HG03432 (cell line): ENCODE measurements at regions not wholly inside any gene's neighbourhood (a gene's known extent, or its start where the extent isn't known, plus 50 kb on each side); places are given as distances from the start of the nearest gene placed in this dataset.
A peak's percentile ranks its signal among the peaks of the same experiment; 100 is the strongest.
"Not testable (repeated sequence)": the region's sequence is repeated elsewhere in the genome, so short reads cannot be mapped to it uniquely, and the experiment has no call there.

Source experiments
- ATAC-seq: cut with Tn5 transposase; IDR thresholded peaks from one replicate; pipeline ENCODE4 v1.9.1; 2021; ENCODE audit warnings: mild to moderate bottlenecking, moderate library complexity; ENCODE audit not compliant: unreplicated experiment

DNA sequence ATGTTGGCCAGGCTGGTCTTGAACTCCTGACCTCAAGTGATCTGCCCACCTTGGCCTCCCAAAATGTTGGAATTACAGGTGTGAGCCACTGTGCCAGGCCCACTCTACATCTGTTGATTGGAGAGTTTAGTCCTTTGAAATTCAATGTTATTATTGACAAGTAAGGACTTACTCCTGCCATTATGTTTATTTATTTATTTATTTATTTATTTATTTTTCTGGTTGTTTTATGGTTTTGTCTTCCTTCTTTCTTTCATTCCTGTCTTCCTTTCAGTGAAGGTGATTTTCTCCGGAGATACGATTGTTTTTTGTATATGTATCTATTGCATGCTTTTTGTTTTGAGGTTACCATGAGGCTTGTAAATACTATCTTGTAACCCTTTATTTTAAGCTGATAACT, 602.6 kb downstream of the EPM2A start:
- ATAC-seq, result no peak

DNA sequence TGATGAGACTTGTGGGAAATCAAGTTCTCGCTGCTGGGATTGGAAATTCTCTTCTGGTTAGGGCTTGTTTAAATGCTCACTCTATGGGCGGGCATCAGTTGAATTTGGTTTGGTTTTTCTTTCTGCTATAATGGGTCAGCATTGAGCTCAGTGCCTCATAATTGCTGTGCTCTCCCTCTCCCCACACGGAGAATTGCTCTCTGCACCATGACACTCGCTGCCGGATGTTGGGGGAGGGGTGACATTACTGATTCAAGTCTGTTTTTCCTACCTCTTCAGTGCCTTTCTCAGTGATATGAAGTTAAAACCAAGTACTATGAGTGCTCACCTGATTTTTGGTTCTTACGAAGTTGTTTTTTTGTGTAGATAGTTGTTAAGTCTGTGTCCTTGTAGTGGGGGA, 599.6 kb downstream of the EPM2A start:
- ATAC-seq, result no peak

DNA sequence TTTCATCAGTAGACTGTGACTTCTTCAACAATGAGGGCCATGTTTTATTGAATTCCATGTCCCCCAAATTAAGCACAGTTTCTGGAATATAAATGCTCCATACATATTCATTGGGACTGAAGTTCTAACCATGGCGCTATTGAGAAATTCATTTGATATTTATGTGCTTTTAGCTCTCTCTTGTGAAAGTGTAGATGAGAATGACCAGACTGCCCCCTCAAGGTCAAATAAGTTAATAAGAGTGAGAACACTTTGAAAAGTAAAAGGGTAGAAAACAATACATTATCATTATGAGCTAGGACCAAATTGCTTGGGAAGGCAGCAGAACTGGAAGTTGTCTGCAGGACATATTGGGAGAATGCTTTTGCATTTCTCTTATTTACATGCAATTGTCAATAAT, 597.9 kb downstream of the EPM2A start:
- ATAC-seq, result no peak

DNA sequence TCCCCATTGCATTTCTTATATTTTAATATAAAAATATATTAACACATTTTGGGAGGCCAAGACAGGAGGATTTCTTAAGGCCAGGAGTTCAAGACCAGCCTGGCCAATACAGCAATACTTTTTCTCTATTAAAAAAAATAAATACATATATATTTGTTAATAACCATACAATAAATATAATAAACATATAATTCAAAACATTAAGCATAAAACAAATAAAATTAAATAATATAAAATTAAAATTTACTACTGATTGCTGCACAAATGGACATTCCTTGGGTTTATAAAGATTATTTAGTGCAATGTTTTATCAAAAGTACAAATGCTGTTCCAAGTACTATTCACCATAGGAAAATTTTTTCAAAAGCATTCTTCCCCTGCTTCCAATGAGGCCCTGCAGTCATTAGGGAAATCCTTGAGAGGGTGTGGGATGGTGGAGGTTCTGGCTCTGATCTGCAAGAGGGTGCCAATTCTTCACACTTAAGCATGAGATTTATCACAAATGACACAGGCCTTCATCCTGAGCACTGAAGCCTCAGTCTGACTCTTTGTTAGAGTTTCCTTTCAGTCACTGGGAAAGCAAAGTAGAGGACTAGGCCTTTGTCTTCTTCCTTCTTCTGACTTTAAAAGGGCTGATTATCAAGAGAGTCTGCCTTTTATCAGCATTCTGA, 596.7 kb downstream of the EPM2A start:
- ATAC-seq, result no peak

DNA sequence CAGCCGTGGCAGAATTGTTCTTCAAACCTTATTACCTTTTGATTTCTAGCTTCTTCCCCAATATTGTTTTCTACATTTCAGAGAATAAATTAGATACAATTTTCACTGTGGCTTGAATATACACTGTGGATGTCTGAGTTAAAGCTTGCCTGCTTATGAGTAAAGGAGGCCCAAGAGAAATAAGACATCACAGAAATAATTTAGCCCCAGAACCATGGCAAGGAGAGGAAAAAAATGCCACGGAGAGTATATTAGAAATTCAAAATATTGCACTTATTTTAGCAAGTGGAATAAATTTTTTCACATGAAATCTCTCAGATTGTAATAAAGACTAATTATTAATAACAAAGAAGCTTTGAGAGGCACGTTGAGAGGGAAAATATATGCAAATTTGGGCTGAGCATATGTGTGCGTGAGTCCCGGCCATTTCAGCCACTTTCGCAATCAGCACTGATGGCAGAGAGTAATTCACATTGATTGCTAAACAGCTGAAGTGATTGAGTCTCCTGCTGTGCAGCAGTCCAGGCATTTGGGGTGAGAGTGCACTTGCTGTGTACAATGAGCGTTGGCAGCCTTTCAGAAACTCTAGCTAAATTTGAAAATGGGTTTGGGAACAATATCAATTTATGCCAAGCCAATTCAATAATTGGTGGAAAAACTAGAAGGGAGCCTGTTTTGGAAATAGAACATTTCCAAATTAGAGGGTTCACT, 596.0 kb downstream of the EPM2A start:
- no peak for ATAC-seq

DNA sequence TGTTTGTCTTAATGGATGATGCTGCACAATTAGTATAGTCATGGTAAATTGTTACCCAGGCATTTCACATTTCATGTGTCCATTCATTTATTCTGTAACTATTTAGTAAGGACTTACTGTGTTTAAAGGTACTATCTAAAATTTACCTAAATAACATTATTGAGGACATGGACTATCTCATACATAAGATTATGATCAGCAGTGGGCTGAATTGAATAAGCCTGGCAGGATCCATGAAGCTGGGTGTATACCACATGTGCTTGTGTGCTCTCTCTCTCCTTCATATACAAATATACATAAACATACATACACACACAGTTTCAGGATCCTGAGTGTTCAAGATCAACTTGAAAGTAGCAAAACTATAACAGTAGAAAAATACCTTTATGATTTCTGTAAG, 595.4 kb downstream of the EPM2A start:
- no peak for ATAC-seq

DNA sequence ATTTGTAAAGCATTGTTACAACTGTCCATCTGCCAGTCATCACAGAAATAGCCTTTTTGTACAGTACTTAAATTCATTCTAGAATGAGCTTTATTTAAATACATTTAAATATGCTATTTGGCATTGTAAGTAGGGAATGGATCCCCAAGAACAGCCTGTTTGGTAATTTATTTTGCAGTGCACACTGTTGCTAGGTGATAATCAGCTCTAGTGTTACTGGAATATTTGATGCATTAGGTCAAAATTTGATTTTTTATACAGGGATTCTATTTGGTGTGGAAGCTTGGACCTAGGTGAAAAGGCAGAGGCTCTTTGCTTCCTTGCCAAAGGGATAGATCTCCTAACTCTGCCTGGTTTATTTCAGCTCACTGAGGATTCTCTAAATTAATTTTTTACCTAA, 593.7 kb downstream of the EPM2A start:
- no peak for ATAC-seq

DNA sequence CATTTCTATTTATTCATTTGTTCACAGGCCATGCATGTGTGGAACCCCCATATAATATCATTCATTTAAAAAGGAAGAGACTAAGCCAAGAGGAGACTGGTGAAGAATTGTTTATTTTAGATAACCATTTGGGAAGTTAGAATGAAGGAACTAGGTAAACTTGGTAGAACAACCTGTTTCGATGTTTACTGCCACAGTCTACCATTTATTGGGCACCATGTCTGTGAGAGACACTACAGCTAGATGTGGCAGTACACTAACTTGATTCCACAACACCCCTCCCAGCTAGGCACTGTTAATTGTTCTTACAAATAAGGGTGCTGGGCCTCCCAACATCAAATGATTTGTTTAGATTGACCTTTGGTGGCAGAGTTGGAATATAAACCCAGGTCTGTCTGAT, 592.4 kb downstream of the EPM2A start:
- no peak for ATAC-seq

DNA sequence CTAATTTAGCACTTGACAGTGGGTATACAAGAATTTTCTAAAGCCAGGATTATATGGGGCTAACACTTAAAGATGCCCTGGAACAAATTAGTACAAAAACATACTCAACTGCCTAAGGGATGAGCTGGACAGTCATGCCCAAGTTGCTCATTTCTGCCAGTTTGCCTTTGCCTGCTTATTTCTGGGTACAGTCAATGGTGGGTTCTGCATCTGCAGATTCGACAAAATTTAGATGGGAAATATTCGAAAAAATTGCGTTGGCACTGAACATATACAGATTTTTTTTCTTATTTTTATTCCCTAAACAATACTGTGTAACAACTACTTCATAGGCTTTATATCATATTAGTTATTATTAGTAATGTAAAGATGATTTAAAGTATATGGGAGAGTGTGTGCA, 591.9 kb downstream of the EPM2A start:
- ATAC-seq, result no peak

DNA sequence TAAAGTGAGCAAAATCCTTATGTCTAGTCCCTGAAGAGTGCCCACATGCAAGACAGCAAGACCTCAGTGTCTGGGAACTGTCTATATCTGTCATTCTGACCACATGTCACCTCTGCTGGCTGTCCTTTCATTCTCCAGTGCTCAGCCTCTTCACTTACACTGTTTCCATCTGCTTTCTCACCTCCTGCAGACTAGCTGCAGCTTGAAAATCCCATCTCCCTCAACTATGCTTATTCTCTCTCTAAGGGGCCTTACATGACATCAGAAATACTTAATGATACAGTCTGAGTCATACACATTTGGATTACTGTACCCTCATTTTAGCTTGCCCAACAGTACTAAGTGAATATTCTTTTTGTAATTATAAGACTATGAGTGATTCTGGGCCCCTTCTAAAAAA, 587.8 kb downstream of the EPM2A start:
- no peak for ATAC-seq

DNA sequence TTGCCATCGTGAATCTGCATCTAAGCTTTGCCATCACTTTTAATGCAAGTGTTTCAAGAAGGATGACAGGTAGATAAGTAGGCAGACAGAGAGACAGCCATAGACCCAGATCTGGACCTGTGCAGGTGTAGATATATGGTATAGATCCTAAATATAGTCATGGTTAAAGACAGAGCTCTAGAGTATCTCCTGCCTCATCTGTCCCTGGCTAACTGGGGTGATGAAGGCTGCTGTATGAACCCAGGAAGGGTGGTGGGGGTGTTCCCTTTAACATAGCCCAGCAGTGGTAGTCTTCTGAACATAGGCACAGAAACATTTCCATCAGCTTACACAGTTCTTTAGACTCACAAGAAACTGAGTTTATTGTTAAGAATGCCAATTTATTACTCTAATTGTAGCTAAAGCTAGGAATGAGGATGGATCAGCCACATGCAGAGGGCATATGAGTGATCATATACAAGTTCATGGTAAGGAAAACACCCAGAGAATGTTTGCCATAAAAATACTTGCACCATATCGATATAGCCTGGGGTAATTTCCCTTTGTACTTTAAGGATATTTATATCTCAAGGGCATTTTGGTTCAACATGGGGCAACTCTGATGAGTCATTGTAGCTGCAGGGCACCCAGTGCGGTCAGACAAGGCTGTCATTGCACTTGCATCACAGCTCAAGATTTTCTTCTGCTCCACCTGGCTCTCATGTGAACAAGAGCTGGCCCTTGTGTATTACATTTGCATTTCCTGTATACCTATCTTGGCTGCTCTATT, 587.2 kb downstream of the EPM2A start:
- ATAC-seq, result peak; percentile 90

DNA sequence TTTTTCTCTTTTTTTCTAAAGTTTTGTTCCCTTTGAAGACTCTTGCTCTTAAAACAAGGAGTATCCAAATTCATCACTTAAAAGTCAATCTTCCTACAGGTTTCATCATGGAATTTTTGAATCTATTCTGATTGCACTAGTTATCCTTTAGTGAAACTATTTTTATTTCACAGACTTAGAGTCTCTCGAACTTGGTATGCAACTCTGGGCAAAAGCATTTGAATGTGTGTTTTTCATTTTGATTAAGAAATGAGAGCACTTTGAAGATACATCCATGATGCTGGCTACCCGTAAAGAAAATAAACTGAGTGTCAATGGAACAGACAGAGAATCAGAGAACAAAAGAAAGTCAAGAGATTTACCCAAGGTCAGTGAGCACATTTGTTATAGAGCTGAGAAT, 586.5 kb downstream of the EPM2A start:
- ATAC-seq, result no peak

DNA sequence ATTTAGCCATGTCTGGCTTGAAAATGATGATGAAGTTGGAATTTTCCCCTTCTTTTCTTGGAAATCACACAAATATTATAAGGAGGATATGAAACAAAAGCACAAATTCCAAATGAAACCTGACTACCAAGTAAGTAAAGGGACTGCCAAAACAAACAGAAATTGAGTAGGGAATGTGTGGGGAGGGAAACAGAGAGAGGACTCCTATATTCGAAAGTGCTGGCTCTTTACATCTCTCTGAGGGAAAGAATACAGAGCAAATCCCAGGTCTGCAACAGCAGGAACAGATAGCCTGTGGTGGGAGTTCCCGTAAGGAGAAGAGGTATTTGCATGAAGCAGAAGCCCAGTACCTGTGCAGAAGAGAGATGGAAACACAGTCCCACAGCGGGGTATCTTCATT, 583.7 kb downstream of the EPM2A start:
- ATAC-seq, result no peak

DNA sequence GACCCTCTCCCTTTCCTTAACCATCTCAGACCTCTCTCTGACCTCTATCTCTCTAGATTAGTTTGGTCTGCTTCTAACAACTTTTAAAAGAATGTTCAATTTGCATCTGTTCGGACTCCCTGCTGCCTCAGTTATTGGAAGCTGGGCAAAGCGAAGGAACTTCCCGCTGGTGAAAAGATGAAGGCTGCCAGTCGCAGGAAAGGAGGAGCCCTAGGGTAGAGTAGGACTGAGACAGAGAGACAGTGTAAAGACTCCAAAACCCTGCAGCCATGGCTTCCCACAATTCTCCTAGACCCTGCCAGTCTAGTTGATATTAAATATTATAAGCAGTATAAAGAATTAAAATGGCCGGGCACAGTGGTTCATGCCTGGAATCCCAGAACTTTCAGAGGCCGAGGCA, 581.8 kb downstream of the EPM2A start:
- no peak for ATAC-seq

DNA sequence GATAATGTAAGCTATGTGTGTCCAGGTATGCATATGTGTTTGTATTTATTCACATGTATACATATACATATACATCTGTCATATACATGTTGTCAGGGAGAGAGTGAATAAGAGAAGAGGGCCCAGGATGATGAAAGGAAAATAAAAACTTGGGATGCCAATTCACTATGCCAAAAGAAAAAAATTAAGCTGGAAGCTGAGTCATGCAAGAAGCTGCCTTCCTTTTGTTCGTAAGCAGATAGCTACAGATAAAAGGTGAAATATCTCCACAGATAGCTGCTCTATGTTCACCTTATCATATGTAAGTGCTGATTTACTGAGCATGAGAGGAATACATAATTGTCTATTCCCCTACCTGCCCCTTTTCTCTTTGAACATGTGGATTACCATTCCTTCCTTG, 579.9 kb downstream of the EPM2A start:
- ATAC-seq, result no peak

DNA sequence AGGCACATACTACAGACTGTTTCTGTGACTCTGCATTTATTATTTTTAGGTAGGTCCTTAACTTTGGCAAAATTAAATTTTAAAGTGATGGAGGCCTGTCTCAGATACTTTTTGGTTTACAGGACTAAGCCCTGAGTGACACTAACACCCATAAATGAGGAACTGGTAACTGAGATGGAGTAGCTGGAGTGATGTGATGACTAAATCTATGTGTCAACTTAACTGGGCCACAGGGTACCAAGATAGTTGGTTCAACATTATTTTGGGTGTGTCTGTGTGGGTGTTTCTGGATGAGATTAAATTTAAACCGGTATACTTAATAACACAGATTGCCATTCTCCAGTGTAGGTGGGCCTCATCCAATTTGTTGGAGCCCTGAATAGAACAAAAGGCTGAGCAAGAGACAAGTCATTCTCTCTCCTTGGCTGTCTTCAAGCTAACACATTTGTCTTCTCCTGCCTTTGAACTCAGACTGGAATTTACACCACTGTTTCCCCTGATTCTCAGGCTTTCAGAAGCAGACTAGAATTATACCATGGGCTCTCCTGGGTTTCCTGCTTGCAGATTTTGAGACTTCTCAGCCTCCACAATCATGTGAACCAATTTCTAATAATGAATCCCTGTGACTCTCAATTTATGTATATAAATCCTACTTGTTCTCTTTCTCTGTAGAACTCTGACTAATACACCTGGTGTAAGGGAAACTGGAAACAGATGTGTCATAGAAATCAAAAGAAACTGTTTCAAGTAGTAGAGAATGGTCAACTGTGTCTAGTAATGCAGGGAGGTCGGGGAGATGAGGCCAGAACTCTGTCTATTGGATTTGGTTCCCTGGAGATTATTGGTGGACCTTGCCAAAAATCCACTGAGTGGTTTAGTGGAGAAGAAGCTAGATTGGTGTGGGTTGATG, 579.2 kb downstream of the EPM2A start:
- peak; percentile 50 for ATAC-seq

DNA sequence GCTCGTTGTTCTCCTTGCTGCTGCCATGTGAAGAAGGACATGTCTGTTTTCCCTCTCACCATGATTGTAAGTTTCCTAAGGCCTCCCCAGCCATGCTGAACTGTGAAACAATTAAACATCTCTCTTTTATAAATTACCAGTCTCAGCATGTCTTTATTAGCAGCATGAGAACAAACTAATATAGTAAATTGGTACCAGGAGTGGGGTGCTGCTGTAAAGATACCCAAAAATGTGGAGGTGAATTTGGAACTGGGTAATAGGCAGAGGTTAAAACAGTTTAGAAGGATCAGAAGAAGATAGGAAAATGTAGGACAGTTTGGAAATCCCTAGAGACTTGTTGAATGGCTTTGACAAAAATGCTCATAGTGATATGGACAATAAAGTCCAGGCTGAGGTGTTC, 576.7 kb downstream of the EPM2A start:
- not testable (repeated sequence) for ATAC-seq

DNA sequence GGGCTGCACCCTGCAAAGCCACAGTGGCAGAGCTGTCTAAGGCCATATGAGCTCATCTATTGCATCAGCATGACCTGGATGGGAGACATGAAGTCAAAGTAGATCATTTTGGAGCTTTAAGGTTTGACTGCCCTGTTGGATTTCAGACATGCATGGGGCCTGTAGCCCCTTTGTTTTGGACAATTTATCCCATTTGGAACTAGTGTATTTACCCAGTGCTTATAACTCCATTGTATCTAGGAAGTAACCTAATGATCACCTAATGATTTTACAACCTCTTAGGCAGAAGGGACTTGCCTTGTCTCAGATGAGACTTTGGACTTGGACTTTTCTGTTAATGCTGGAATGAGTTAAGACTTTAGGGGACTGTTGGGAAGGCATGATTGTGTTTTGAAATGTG, 575.4 kb downstream of the EPM2A start:
- no peak for ATAC-seq

DNA sequence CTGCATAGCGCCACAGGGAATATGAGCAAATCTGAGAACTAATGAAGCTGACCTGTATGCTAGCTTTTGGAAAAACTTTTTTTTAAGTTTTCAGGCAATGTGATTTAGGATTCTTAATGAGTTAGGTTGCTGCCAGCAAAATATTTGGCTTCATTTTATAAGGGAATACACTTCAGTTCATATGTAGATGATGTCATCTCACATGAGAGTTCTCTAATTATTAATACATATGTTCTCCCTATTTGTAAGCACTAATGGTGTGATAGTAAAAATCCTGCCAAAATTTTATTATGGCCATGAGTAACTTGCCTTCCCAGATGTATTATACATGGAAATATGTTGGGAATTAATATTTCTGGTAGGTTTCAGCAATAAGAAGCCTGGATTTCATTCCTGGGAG, 573.8 kb downstream of the EPM2A start:
- ATAC-seq, result no peak

DNA sequence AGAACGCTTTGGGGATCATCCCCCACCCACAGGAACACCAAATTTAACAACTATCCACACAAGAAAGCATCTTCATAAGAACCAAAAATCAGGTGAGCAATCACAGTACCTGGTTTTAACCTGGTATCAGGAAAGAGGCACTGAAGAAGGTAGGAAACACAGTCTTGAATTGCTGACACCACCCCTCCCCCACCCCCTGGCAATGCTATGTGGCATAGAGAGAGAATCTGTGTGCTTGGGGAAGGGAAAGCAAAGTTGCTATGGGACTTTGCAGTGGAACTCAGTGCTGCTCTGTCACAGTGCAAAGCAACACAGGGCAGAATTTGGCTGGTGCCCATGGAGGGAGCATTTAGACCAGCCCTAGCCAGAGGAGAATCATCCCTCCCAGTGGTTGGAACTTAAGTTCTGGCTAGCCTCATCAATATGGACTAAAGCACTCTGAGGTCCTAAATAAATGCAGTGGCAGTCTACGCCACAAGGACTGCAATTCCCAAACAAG, 565.5 kb downstream of the EPM2A start:
- ATAC-seq, result no peak

DNA sequence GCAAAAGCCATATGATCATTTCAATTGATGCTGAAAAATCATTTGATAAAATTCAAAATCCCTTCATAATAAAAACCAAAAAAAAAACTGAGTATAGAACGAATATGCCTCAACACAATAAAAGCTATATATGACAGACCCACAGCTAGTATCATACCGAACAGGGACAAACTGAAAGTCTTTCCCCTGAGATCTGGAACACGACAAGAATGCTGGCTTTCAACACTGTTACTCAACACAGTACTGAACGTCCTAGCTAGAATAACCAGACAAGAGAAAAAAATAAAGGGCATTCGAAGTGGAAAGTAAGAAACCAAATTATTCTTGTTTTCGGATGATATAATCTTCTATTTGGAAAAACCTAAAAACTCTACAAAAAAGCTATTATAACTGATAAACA, 559.9 kb downstream of the EPM2A start:
- no peak for ATAC-seq
